ENCODE measurements at regions not wholly inside any gene's neighbourhood (a gene's known extent, or its start where the extent isn't known, plus 50 kb on each side); places are given as distances from the start of the nearest gene placed in this dataset.

- TF ChIP-seq, protein P1, sequence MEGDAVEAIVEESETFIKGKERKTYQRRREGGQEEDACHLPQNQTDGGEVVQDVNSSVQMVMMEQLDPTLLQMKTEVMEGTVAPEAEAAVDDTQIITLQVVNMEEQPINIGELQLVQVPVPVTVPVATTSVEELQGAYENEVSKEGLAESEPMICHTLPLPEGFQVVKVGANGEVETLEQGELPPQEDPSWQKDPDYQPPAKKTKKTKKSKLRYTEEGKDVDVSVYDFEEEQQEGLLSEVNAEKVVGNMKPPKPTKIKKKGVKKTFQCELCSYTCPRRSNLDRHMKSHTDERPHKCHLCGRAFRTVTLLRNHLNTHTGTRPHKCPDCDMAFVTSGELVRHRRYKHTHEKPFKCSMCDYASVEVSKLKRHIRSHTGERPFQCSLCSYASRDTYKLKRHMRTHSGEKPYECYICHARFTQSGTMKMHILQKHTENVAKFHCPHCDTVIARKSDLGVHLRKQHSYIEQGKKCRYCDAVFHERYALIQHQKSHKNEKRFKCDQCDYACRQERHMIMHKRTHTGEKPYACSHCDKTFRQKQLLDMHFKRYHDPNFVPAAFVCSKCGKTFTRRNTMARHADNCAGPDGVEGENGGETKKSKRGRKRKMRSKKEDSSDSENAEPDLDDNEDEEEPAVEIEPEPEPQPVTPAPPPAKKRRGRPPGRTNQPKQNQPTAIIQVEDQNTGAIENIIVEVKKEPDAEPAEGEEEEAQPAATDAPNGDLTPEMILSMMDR (IDR thresholded peaks at IDR 0.05; ENCODE audit: unreplicated experiment), result no peak
- ChIA-PET CTCF (no interaction called here), POLR2A (no interaction called here)
- no peak for DNase-seq (ENCODE audit: unreplicated experiment)
- Mint-ChIP-seq H3K36me3 (ENCODE audit: insufficient read depth, unreplicated experiment) (no peaks in the 10 kb centered on the region), H3K4me3 (ENCODE audit: unreplicated experiment) (no peak overlapping the region), H3K9me3 (ENCODE audit: unreplicated experiment) (no peaks in the 10 kb centered on the region), H3K27ac (ENCODE audit: low read depth, unreplicated experiment) (peak overlapping the region; percentile 14), H3K4me1 (ENCODE audit: insufficient read depth, unreplicated experiment) (peaks cover 13% of the 10 kb centered on the region), H3K27me3 (ENCODE audit: insufficient read depth, unreplicated experiment) (no peaks in the 10 kb centered on the region)
- no TSS peak for BruUV-seq (replicated peaks)
- intact Hi-C loops (cut with micrococcal nuclease), result no loop called here
Measured at GRCh38 chr2:4529738-4530137, 826.4 kb downstream of the DCDC2C start.

- no peak for DNase-seq (ENCODE audit: unreplicated experiment)
- Mint-ChIP-seq H3K4me1 (ENCODE audit: insufficient read depth, unreplicated experiment) (peaks cover 13% of the 10 kb centered on the region), H3K36me3 (ENCODE audit: insufficient read depth, unreplicated experiment) (no peaks in the 10 kb centered on the region), H3K27me3 (ENCODE audit: insufficient read depth, unreplicated experiment) (no peaks in the 10 kb centered on the region), H3K9me3 (ENCODE audit: unreplicated experiment) (no peaks in the 10 kb centered on the region), H3K4me3 (ENCODE audit: unreplicated experiment) (no peak overlapping the region), H3K27ac (ENCODE audit: low read depth, unreplicated experiment) (peak overlapping the region; percentile 14)
- TF ChIP-seq, protein P1 (IDR thresholded peaks at IDR 0.05; ENCODE audit: unreplicated experiment), result no peak
- intact Hi-C loops (cut with micrococcal nuclease), result no loop called here
- ChIA-PET CTCF (no interaction called here), POLR2A (no interaction called here)
- no TSS peak for BruUV-seq (replicated peaks)
Measured at GRCh38 chr2:4530231-4530630, 826.9 kb downstream of the DCDC2C start.

GRCh38 chr2:4533806-4534205 lies 830.4 kb downstream of the DCDC2C start:
- no peaks in the 10 kb centered on the region for H3K36me3 Mint-ChIP-seq (ENCODE audit: insufficient read depth, unreplicated experiment)
- no peak overlapping the region for H3K27ac Mint-ChIP-seq (ENCODE audit: low read depth, unreplicated experiment)
- DNase-seq (ENCODE audit: unreplicated experiment), result no peak
- ChIA-PET CTCF (interaction anchor here (0.5 kb wide), 1 partner anchor 230 kb away, joined by 3 read pairs; no protein-coding TSS in a partner anchor), POLR2A (no interaction called here)
- H3K4me3 Mint-ChIP-seq (ENCODE audit: unreplicated experiment), result no peak overlapping the region
- TF ChIP-seq, protein P1 (IDR thresholded peaks at IDR 0.05; ENCODE audit: unreplicated experiment), result no peak
- intact Hi-C loops (cut with micrococcal nuclease), result no loop called here
- H3K27me3 Mint-ChIP-seq (ENCODE audit: insufficient read depth, unreplicated experiment), result no peaks in the 10 kb centered on the region
- no peaks in the 10 kb centered on the region for H3K9me3 Mint-ChIP-seq (ENCODE audit: unreplicated experiment)
- peaks cover 10% of the 10 kb centered on the region for H3K4me1 Mint-ChIP-seq (ENCODE audit: insufficient read depth, unreplicated experiment)
- no TSS peak for BruUV-seq (replicated peaks)

- Mint-ChIP-seq H3K27ac (ENCODE audit: low read depth, unreplicated experiment) (no peak overlapping the region), H3K9me3 (ENCODE audit: unreplicated experiment) (peaks cover 12% of the 10 kb centered on the region), H3K4me1 (ENCODE audit: insufficient read depth, unreplicated experiment) (no peaks in the 10 kb centered on the region), H3K27me3 (ENCODE audit: insufficient read depth, unreplicated experiment) (no peaks in the 10 kb centered on the region), H3K36me3 (ENCODE audit: insufficient read depth, unreplicated experiment) (no peaks in the 10 kb centered on the region), H3K4me3 (ENCODE audit: unreplicated experiment) (no peak overlapping the region)
- TF ChIP-seq, protein P1 (IDR thresholded peaks at IDR 0.05; ENCODE audit: unreplicated experiment), result no peak
- DNase-seq (ENCODE audit: unreplicated experiment), result no peak
- intact Hi-C loops (cut with micrococcal nuclease), result no loop called here
- POLR2A ChIA-PET, result no interaction called here
- BruUV-seq (replicated peaks), result no TSS peak
- CTCF ChIA-PET, result no interaction called here
Measured at GRCh38 chr2:4539121-4539520, 835.7 kb downstream of the DCDC2C start.
